ENCODE measurements at regions not wholly inside any gene's neighbourhood (a gene's known extent, or its start where the extent isn't known, plus 50 kb on each side); places are given as distances from the start of the nearest gene placed in this dataset.

GRCh38 chr5:98065261-98065909 is 708.1 kb upstream of the RGMB start:
- peak; percentile 46 for DNase-seq (ENCODE audit: low read depth)

- DNase-seq (ENCODE audit: low read depth) = peak; percentile 20
These were observed 706.6 kb upstream of the RGMB start for GRCh38 chr5:98066910-98067309.

GRCh38 chr5:98069876-98070512 is 703.5 kb upstream of the RGMB start:
- peak; percentile 3 for DNase-seq (ENCODE audit: low read depth)

GRCh38 chr5:98072921-98073320 is 700.5 kb upstream of the RGMB start:
- no peak for DNase-seq (ENCODE audit: low read depth)

- no peak for DNase-seq (ENCODE audit: low read depth)
These were observed 697.0 kb upstream of the RGMB start for GRCh38 chr5:98076501-98076900.

GRCh38 chr5:98085593-98085992 is 687.9 kb upstream of the RGMB start:
- DNase-seq (ENCODE audit: low read depth) = no peak

GRCh38 chr5:98095072-98095471 is 678.4 kb upstream of the RGMB start:
- no peak for DNase-seq (ENCODE audit: low read depth)

GRCh38 chr5:98096155-98096554 is 677.3 kb upstream of the RGMB start:
- peak; percentile 43 for DNase-seq (ENCODE audit: low read depth)

GRCh38 chr5:98099448-98100105 is 673.9 kb upstream of the RGMB start:
- no peak for DNase-seq (ENCODE audit: low read depth)

GRCh38 chr5:98101131-98101530 is 672.3 kb upstream of the RGMB start:
- no peak for DNase-seq (ENCODE audit: low read depth)

- DNase-seq (ENCODE audit: low read depth) = no peak
These were observed 670.5 kb upstream of the RGMB start for GRCh38 chr5:98102936-98103335.

- DNase-seq (ENCODE audit: low read depth) = no peak
These were observed 669.7 kb upstream of the RGMB start for GRCh38 chr5:98103807-98104206.

GRCh38 chr5:98104454-98105188 is 668.8 kb upstream of the RGMB start:
- DNase-seq (ENCODE audit: low read depth) = no peak

- DNase-seq (ENCODE audit: low read depth) = no peak
These were observed 667.8 kb upstream of the RGMB start for GRCh38 chr5:98105681-98106080.

GRCh38 chr5:98106116-98107031 is 667.1 kb upstream of the RGMB start:
- peak; percentile 67 for DNase-seq (ENCODE audit: low read depth)

GRCh38 chr5:98108497-98108896 is 665.0 kb upstream of the RGMB start:
- DNase-seq (ENCODE audit: low read depth) = peak; percentile 96

- DNase-seq (ENCODE audit: low read depth) = peak; percentile 63
These were observed 663.9 kb upstream of the RGMB start for GRCh38 chr5:98109561-98110006.

- DNase-seq (ENCODE audit: low read depth) = peak; percentile 91
These were observed 663.2 kb upstream of the RGMB start for GRCh38 chr5:98110282-98110691.

- DNase-seq (ENCODE audit: low read depth) = no peak
These were observed 662.7 kb upstream of the RGMB start for GRCh38 chr5:98110791-98111190.

- DNase-seq (ENCODE audit: low read depth) = no peak
These were observed 661.8 kb upstream of the RGMB start for GRCh38 chr5:98111686-98112085.
